Pancreas (tissue), 10 donors: ENCODE measurements at regions not wholly inside any gene's neighbourhood (a gene's known extent, or its start where the extent isn't known, plus 50 kb on each side); places are given as distances from the start of the nearest gene placed in this dataset.

ENCODE experiments used
- ATAC-seq, 4 donors: fragments of 200-7000 bp; cut with Tn5 transposase; one replicate each; pipeline versions ENCODE4 v1.8.0 to v1.9.1; 2020; ENCODE audit warnings: mild to moderate bottlenecking in 4 of 4, moderate library complexity in 4 of 4
- DNase-seq, 6 donors: peaks; one replicate each; pipeline ENCODE4 v3.0.0-alpha.2; 2020
- FAIRE-seq: peaks from 2 replicates; lab custom pipeline; 2012; peaks lifted over from hg19 to GRCh38; lab: Jason Lieb, UNC
- H3K27ac ChIP-seq, 4 donors: fragments of 200-600 bp; sonication (generic); 1 replicate in 3 of 4; 2 replicates in 1 of 4; pipeline versions ENCODE4 v1.5.0 to v1.8.0; 2020
- H3K27me3 ChIP-seq, 4 donors: fragments of 200-600 bp; one replicate each; pipeline ENCODE4 v1.8.0; 2021
- H3K36me3 ChIP-seq, 3 donors: fragments of 200-600 bp; sonication (generic) in 1 of 3; one replicate each; pipeline versions ENCODE4 v1.5.0 to v1.8.0; 2020 to 2021
- H3K4me1 ChIP-seq, 3 donors: fragments of 200-600 bp; one replicate each; pipeline ENCODE4 v1.8.0; 2021
- H3K4me3 ChIP-seq, 4 donors: fragments of 200-600 bp; sonication (generic) in 2 of 4; one replicate each; pipeline versions ENCODE4 v1.5.0 to v1.8.0; 2020 to 2021
- H3K9me3 ChIP-seq, 4 donors: fragments of 200-600 bp; one replicate each; pipeline ENCODE4 v1.8.0; 2021
- WGBS, 2 donors: extraction: QIAGEN DNeasy Blood & Tissue Kit; methylation state at CpG; one replicate each; pipeline ENCODE4 v1.1.7; 2013; 5-methylcytosine and 5-hydroxymethylcytosine counted together
- intact Hi-C, 3 donors: fragments of 100-400 bp; cut with DNase I; formaldehyde crosslinking; loops; one replicate each; pipeline versions ENCODE4 v1.11.1 to v1.14.2; 2022
- TF ChIP-seq, protein P1 (sequence below), 4 donors: fragments of 200-600 bp; sonication (generic) in 3 of 4; IDR thresholded peaks; one replicate each; pipeline versions ENCODE4 v1.5.0 to v1.8.0; 2021; ENCODE audit warnings: antibody characterized with exemption in 4 of 4
- donor health status: healthy with polysubstance abuse.
- donor health status: DM: no; HTN: no; CAD: no; lungs with moderate emphysema.
- donor health status: DM: no; HTN: no; CAD: no.
- donor health status: control.
- donor health status: control.
- donor health status: Bipolar disorder and iron deficiency.
- donor health status: DM: yes; HTN: yes; CAD: no.
- donor health status: DM: no; HTN: no; CAD: no.
- donor health status: DM: no; HTN: no; CAD: no.
- donor health status: DM: yes; HTN: yes; CAD: no.

DNA sequence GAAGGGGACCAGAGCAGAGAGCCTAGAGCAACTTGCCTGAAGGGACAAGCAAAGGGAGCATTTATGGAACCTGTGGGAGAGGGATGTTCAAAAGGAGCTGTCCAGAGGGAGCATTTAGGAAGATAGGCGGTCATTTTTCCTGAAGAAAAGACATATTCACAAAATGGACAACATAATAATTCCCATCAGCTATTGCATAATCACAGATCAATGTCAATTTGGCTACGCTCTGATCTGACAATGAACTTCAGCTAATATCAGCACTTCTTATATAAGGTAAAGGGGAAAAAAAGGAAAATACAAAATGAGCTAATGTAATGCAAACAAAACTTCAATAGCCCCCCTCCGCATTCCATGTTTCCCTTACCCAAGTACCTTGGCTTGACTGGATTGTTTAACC is 291.1 kb upstream of the CDH7 start:
- FAIRE-seq (no peak), DNase-seq (no peak), ATAC-seq (no peak)
- TF ChIP-seq, protein P1, sequence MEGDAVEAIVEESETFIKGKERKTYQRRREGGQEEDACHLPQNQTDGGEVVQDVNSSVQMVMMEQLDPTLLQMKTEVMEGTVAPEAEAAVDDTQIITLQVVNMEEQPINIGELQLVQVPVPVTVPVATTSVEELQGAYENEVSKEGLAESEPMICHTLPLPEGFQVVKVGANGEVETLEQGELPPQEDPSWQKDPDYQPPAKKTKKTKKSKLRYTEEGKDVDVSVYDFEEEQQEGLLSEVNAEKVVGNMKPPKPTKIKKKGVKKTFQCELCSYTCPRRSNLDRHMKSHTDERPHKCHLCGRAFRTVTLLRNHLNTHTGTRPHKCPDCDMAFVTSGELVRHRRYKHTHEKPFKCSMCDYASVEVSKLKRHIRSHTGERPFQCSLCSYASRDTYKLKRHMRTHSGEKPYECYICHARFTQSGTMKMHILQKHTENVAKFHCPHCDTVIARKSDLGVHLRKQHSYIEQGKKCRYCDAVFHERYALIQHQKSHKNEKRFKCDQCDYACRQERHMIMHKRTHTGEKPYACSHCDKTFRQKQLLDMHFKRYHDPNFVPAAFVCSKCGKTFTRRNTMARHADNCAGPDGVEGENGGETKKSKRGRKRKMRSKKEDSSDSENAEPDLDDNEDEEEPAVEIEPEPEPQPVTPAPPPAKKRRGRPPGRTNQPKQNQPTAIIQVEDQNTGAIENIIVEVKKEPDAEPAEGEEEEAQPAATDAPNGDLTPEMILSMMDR (IDR thresholded peaks at IDR 0.05): no peak
- no peaks in the 10 kb centered on the region for H3K9me3 ChIP-seq
- H3K27ac ChIP-seq: no peak overlapping the region
- 47 to 62% methylated on average over 3 of the region's 3 CpGs for WGBS, 2 donors
- H3K4me3 ChIP-seq: no peak overlapping the region
- no peaks in the 10 kb centered on the region for H3K4me1 ChIP-seq
- no peaks in the 10 kb centered on the region for H3K27me3 ChIP-seq
- intact Hi-C loops: no loop called here
- H3K36me3 ChIP-seq: no peaks in the 10 kb centered on the region

- TF ChIP-seq, protein P1 (IDR thresholded peaks at IDR 0.05): no peak
- FAIRE-seq (no peak), DNase-seq (no peak), ATAC-seq (no peak)
- Histone ChIP-seq H3K4me3 (no peak overlapping the region), H3K36me3 (no peaks in the 10 kb centered on the region), H3K27me3 (no peaks in the 10 kb centered on the region), H3K4me1 (no peaks in the 10 kb centered on the region), H3K27ac (no peak overlapping the region), H3K9me3 (no peaks in the 10 kb centered on the region)
- WGBS, 2 donors: 6 to 11% methylated on average over 1 of the region's 1 CpG
- intact Hi-C loops: no loop called here
Observed at GRCh38 chr18:65458871-65459270, 291.9 kb upstream of the CDH7 start.

GRCh38 chr18:65439188-65439587 is 311.6 kb upstream of the CDH7 start:
- Histone ChIP-seq H3K9me3 (no peaks in the 10 kb centered on the region), H3K36me3 (no peaks in the 10 kb centered on the region), H3K4me1 (no peaks in the 10 kb centered on the region), H3K27me3 (no peaks in the 10 kb centered on the region), H3K27ac (no peak overlapping the region), H3K4me3 (no peak overlapping the region)
- ATAC-seq (peak in 1 of 4 donors; percentile 14), DNase-seq (no peak), FAIRE-seq (no peak)
- intact Hi-C loops: no loop called here
- WGBS, 2 donors: 48 to 53% methylated on average over 3 of the region's 3 CpGs
- TF ChIP-seq, protein P1 (IDR thresholded peaks at IDR 0.05): no peak

- no peak for ATAC-seq
- Histone ChIP-seq H3K36me3 (no peaks in the 10 kb centered on the region), H3K4me1 (no peaks in the 10 kb centered on the region), H3K9me3 (no peaks in the 10 kb centered on the region), H3K27ac (no peak overlapping the region), H3K4me3 (no peak overlapping the region), H3K27me3 (no peaks in the 10 kb centered on the region)
- no peak for DNase-seq
- TF ChIP-seq, protein P1 (IDR thresholded peaks at IDR 0.05): no peak
- FAIRE-seq: no peak
- 65 to 78% methylated on average over 4 of the region's 4 CpGs for WGBS, 2 donors
- intact Hi-C loops: no loop called here
Observed at GRCh38 chr18:65436430-65436829, 314.4 kb upstream of the CDH7 start.

DNA sequence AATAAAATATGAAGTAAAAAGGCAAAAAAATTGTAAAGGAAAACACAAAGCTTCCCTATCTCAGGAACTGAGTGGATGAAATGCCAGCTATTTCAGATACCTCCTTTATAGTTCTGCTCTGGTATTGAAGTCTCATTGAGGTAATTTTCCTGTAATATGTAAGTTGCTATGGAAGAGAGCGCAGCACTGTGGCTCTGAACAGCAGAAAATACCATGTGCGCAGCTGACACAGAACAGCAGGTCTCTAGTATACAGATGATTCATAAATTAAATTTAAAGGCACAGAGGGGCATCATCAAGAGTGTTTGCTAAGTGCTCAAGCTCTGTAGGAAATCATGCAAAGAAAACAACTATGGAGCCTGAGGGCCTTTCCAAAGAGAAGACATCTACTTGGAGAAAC is 315.3 kb upstream of the CDH7 start:
- Histone ChIP-seq H3K36me3 (no peaks in the 10 kb centered on the region), H3K4me1 (no peaks in the 10 kb centered on the region), H3K27ac (no peak overlapping the region), H3K4me3 (no peak overlapping the region), H3K9me3 (no peaks in the 10 kb centered on the region), H3K27me3 (no peaks in the 10 kb centered on the region)
- TF ChIP-seq, protein P1 (IDR thresholded peaks at IDR 0.05): no peak
- DNase-seq (no peak), ATAC-seq (no peak), FAIRE-seq (no peak)
- 78 to 88% methylated on average over 2 of the region's 2 CpGs for WGBS, 2 donors
- intact Hi-C loops: no loop called here
